GM18867 (cell line): ENCODE measurements at regions not wholly inside any gene's neighbourhood (a gene's known extent, or its start where the extent isn't known, plus 50 kb on each side); places are given as distances from the start of the nearest gene placed in this dataset.

Experiments
- ATAC-seq: cut with Tn5 transposase; IDR thresholded peaks from one replicate; pipeline ENCODE4 v1.9.1; 2021; ENCODE audit warnings: mild to moderate bottlenecking, moderate library complexity; ENCODE audit not compliant: unreplicated experiment

DNA sequence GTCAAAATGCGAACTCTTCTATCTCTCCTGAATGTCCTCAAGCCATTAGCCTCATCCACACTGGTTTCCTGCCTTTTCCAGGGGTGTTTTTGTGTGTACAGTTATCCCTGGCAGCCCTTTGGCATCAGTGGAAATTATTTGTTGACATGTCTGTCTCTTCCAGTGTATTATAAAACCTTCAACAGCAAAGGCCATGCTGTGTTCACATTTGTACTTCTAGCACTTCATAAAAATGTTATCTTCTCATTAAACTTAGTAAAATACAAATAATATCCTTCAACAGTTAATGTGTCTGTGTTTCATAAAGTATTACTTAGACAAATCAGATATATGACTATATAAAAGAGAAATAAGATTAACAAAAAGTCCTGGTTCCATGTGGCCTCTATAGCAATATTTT lies 359.5 kb upstream of the ARGLU1 start:
- ATAC-seq = no peak

DNA sequence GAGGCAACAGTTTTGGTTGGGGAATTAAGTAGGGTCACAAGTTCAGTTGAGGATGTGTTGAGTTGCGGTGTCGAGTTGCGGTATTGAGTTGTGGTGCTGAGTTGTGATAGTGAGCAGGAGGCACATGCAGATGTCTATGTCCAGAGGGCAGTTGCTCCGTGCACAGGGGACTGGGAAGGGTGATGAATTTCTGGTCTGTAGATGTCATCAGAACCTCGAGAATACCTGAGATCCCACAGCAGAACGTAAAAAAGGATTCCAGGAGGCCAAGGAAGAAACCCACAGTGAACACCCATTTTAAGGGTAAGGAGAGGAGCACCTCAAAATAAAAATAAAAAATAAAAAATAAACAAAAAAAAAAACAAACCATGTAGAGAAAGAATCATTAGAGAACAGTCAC lies 354.4 kb upstream of the ARGLU1 start:
- ATAC-seq = no peak

DNA sequence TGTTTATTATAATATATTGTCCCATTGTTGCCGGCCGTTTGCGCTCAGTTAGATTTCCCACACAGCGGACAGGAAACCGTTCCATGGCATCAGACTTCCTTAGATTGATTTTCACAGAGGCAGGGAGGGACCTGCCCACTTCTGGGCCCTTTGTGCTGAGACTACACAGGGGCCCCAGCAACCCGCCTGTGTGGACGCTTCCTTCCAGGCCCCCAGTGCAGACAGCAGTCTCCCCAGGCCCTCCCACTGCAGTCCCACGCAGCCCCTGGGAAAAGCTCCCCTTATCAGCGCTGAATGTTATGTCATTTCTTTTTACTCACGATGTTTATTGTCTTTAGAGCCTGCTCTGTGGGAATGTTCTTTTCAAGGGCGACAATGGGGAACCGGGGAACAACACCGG lies 351.7 kb upstream of the ARGLU1 start:
- ATAC-seq = no peak

DNA sequence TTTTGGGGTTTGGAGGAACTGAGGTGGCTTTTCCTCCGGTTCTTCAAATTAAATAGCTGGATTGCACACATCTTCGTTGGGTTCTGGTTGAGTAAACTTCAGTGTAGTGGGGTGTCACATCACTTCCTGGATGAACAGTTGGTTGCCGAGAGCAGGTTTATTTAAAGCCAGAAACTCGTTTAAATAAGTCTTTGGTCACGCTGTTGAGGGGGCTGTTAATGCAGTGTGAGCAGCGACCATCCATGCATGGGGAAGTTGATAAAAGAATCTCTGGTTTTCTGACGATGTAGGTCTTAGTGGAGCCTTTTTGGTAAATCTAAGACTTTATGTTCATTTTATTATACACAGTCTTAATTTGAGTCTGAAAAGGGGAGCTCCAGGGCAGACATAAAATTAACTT lies 351.2 kb upstream of the ARGLU1 start:
- ATAC-seq = no peak

DNA sequence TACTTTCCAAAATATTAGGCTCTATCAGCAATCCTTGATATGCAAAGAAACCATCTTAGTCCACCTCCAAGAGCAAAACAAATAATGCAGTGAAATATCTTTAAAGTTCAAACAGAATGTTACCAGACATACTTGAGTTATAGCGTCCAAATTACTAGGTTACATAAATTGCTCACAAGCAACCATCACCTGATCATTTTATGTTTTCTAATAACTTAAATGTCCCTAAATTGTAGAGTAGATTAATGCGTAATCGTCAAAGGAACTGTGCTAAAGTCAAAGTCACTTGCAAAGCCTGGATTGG lies 350.6 kb upstream of the ARGLU1 start:
- ATAC-seq = no peak

DNA sequence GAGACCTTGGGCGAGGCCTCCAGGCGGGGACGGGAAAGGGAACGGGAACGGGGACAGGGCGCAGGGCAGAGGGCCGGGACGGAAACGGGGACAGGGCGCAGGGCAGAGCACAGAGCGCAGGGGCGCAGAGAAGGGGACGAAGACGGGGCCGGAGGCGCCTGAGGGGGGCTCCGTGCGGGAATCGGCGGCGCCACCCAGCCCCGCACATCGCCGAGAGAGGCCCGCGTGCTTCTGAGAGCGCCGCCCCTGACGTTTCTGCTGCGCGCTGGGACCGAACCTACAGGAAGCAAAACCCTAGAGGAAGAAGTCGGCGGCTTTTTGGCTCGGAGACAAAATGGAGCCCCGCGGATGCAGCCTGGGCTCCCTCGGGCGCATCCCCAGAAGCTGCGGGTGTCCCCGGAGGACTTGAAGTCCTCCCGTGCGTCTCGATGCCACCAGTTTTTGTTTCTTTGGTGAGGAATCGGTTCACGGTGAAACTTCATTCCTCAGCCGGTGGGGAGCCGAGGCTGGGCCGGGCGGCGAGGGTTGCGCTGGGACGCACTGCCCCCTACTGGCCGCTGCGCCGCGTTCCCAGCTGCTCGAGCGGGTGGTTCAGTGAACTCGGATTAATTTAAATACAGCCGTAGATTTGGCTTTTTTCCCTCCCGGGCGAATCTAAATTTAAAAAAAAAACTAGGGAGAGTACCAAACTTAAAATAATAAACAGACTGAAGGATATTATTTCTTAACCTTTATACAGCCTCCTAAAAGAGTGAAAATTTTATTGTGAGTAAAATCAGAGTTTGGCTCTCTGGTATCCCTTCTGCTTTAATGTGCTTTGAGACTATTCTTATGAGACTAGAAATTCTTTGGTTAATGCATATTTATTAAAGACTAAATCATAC lies 350.0 kb upstream of the ARGLU1 start:
- peak; percentile 97 for ATAC-seq

DNA sequence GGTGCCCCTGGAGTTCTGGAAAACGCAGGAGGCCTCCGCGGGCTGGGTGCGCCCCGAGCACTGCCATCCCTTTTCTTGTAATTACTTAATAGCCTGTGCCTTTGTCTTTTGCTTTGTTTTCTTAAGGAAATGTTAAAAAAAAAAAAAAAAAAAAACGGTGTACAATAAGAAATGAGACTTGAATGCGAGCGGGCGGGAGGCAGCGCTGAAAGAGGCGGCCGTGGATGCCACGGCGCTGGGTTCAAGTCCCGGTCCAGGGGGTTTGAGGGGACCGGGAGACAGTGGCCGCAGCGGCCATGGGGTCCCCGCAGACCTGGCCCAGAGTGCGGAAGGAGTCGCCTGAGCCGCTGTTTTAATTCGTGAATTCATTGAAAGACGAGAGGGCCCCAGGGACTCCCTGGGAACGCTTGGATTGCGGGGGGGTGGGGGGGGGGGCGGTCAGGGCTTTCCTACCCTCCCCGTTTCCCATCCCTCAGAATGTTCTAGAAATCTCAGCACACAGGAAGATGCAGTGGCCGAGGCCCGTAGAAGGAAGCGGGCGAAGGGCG lies 349.2 kb upstream of the ARGLU1 start:
- no peak for ATAC-seq

DNA sequence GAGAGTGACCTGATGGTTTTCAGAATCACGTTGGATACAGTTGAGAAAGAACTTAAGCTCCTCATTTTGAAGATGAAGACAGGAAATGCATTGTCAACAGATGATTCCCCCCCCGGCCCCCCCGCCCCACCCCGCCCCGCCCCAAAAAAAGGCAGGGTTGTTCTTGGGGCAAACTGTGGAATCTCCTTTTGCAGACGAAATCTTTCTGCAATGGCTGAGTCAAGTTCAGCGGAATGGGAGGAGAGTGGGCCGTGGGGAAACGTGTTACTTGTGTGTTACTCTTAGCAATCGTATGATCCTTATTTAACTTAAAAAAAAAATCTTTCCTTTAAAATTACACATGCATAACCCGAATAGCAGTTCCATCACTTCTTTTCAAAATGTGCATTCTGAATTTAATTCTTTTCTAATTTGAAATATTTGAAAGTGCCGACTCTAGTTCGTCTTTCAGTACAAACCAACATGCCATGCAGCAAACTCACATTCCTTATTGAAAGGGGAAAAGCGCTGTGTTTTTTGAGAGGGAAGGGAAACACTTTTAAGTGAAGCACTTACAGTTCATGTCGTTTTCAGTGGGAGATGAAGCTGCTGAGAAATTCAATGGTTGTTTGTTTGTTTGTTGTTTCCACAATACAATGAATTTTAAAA lies 348.5 kb upstream of the ARGLU1 start:
- ATAC-seq = no peak

DNA sequence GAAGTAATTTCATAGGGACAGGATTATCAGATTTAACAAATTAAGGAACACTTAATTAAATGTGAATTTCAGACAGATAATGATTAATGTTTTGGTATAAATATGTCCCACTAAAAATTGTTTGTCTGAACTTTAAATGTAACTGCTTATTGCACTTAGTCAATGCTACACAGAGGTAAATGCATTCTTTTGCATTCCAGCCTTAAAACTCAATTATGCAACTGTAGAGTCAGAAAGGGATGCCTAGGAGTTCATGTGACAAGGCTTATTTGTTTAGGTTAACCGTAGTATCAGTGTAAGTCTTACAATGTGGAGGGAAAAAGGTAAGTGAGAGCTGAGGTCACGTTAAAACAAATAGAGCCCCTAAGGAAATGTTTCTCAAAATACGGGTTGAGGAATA lies 347.2 kb upstream of the ARGLU1 start:
- no peak for ATAC-seq

DNA sequence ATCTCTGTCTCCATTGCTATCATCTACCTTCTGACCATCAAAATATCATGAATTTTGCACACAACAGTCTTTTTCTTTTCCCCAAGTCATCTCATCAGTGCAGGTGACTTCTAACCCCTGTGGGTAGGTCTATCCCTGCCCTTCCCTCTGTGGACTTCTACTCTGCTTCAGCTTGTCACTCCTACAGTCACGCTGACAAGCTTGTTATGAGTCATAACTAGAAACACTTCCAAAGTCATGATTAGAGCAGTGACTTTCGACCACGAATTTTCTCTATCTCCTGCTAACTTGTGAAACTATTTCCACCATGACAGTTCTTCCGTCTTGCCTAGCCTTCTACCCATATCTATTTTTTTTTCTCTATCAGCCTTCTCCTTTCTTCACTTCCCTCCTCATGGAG lies 343.7 kb upstream of the ARGLU1 start:
- no peak for ATAC-seq

DNA sequence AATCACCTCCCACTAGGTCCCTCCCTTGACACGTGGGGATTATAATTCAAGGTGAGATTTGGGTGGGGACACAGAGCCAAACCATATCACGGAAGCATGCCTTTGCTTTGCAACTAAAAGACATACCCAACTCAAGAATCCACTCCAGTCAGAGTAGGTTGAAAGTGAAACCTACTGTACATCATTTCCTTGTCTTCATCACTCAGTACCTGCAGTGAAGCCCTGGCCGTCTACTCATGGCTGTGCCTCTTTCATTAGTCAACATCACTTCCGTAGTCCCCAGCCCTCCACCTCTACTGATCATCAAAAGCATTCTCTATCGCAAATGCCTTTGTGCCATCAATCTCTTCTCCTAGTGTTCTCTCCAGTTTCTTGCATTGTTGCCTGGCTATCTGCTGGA lies 343.1 kb upstream of the ARGLU1 start:
- ATAC-seq = no peak

DNA sequence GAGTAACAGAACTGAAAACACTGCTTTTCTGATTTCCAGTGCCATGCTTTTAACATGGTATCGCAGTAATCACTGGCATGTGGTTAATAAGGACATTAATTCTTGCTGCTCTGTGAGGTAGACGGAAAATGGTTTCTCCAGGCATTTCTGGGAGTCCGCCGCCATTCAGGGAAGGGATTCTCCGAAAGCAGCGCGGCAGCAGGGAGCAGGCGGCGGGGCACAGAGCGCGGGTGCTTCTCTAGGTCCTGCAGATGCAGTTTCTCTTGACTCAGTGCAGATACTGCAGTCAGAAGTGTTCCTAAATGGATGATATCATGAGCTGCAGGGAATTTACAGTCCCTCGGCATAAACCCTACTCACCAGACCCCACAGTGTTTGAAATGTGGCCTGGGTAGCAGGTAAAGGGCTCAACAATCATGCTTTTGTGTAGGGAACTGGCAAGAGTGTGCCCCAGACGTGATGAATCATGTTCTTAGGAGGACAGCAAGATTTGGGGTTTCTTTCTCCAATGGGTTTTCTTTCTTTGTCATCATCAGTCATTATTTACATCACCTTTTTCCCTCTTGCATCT lies 338.6 kb upstream of the ARGLU1 start:
- no peak for ATAC-seq

DNA sequence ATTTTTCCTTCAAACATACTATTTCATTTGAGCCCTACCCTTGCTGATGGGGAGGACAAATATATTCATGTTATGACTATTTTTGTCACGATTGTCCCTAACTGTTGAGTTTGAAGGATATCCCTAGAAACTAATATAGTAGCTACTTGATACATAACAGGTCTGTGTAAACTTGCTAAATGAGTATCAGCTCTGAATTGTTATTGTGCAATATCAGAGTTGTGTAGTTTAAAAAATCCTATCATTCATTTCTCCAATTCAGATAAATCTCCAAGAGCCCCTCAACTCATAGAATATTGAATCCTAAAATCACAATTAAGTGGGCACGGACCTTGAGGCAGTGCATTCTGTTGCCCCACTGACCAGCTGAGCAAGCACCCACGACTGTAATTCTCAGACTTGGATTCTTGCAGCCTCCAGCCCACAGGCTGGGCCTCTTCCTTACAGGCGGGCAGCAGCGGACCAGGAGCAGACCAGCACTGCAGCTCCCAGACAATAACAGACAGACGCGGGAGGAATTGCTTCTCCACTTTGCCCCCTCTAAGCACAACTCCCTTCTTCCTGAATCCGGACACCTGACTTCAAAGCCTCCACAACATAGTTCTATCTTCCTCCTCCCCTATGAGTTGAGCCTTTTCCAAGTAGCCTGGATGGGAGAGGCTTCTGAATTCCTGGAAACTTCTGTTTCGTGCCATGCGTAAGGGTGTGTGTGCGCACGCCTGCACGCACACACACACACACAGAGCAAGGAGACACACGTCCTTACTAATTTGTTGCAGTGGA lies 337.6 kb upstream of the ARGLU1 start:
- ATAC-seq = no peak

DNA sequence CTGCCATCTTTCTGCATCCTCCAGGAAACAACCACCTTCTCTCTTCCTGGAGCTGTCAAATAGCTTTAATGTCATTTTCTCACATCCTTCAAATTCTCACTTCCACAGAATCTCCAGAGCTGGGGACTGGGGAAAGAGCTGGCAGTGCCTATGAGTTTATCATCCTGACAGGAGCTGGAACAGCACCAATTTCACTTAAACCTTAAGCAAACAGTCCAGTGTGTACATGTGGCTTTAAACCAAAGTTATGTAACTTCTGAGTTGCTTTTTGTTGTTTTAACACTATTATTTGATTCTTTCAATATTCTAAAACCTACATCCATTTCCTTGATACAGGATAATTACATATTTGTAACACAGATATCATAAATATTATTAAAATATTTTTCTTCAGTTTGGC lies 331.5 kb upstream of the ARGLU1 start:
- ATAC-seq = no peak

DNA sequence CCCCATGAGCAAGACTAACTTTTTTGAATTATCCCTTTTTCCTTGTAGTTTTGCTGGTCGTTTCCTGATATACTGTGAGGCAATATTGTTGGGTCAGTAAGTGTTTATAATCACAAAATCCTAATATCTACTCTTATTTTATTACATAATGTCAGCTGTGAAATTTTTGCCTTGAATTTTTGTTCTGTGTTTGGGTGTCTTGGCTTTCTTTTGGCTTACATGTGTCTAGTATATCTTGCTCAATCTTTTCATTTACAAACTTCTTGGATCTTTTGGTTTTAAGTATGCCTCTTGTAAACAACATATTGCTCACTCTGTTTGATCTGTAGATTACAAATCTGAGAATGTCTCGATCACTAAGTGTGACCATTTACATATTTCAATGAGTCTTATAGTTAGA lies 330.3 kb upstream of the ARGLU1 start:
- ATAC-seq = no peak

DNA sequence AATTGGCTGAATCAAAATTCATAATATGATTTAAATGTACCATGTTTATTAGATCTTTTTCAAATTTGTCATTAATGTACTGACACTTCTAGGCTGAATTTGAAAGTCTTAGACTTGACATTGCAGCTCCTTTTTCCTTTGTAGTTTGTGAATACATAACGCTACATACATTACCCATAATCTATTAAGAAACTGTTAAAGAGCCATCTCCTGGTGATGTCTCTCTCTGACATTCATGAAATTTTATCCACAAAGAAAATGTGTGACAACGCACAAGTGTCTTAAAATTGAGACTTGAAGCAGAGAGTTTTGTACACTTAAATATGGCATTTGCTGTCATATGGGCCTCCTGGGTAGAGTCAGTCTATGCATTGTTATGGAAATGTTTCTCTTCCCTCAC lies 320.2 kb upstream of the ARGLU1 start:
- no peak for ATAC-seq

DNA sequence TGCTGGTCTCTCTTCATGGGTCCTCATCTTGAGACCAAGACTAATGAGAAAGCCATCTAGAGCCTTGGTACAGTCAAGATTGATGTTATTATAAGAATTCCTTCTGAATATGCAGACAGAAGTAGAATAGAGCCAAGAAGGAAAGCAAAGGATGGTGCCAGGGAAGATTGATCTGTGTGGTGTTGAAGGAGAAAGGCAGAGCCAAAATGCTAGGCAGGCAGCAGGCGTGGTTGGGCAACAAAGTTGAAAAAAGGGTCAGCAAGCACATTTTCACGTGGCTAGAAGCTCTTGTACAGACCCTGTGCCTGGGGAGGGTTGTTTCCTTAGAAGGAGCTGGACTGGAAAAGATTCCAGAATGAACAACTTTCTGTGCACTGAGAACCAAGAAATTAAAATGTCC lies 319.7 kb upstream of the ARGLU1 start:
- no peak for ATAC-seq

DNA sequence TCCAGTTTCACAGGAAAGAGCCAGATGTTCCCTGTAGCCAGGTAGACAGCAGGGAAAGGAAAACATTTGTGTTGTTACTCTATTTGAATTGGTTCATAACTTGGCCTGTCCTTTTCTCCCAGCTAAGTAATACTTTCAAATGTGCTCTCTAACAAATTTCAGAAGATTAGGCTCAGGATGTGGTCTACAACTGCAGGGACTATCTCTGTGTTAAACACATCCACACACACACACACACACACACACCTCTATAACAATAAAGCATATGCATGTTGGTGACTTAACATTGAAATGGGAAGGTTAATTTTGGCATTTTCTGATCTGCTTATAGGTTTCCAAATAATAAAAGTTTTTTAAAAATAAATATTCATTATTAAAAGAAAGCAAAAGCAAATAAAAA lies 316.0 kb upstream of the ARGLU1 start:
- no peak for ATAC-seq

DNA sequence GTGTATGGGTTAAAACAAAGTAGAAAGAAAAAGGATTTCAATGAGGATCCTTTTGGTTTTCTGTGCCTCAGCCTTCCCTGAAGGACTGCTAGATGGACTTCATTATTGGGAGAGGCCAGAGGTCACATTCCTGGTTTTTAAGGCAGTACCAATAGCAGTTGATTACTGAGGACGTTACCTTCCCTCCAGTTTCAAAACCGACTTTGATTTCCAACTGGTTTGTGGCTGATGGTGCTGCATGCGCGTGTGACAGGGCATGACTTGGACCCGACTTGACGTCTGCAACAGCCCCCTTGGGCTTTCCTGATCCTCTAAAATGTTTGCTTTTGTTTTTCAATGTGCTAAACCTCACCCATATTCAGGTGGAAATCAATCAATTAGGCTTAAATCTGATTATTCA lies 314.3 kb upstream of the ARGLU1 start:
- no peak for ATAC-seq

DNA sequence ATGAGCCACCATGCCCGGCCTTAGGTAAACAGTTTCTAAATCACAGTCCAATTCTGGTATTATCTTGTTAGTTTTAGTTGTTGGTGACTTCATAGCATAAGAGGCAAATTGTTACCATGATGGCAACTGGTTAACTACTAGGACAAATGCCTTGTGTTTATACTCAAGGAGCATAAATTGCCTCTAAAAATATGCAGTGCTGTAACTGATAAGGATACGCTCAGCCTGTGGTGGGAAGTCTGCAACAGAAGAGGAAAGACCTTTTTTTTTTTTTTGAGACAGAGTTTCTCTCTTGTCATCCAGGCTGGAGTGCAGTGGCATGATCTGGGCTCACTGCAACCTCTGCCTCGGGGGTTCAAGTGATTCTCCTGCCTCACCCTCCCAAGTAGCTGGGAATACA lies 311.9 kb upstream of the ARGLU1 start:
- no peak for ATAC-seq

DNA sequence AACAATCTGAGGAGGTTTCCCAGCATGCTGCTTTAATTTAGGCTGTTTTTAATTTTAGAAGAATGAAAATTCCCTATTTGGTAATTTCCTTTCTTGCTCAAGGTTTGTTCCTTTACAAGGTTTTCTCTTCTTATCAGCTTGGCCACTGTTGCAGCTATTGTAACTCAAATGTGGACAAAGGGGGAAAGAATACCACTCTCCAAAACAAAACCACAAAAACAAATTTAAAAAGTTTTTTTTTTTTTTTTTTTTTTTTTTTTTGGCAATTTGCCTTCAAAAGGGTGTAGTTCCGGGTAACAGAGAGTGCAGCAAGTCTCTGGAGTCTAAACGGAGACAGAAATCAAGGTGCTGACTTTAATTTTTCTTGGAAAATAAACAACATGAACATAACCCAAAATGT lies 306.4 kb upstream of the ARGLU1 start:
- ATAC-seq = no peak
